CD14-positive monocyte (primary cell): ENCODE measurements at regions not wholly inside any gene's neighbourhood (a gene's known extent, or its start where the extent isn't known, plus 50 kb on each side); places are given as distances from the start of the nearest gene placed in this dataset.

ENCODE experiments used
- DNase-seq, 3 donors: peaks; one replicate each; pipeline ENCODE4 v3.0.0-alpha.2; 2011 to 2022
- H2AFZ ChIP-seq: 2 replicates; pipeline ENCODE4 v1.6.0; 2012; ENCODE audit warnings: mild to moderate bottlenecking, low read depth, low read length, inconsistent platforms; ENCODE audit not compliant: insufficient read depth, poor library complexity, severe bottlenecking
- H3K27ac ChIP-seq, 2 donors: 1 replicate in 1 of 2; 2 replicates in 1 of 2; pipeline ENCODE4 v1.5.1; 2012 to 2013; ENCODE audit warnings: low read length in 2 of 2, control low read depth in 1 of 2, inconsistent platforms in 1 of 2, low read depth in 1 of 2, mild to moderate bottlenecking in 1 of 2
- H3K27me3 ChIP-seq, 2 donors: one replicate each; pipeline versions ENCODE4 v1.6.0 to v1.6.1; 2011 to 2013; ENCODE audit warnings: low read length in 2 of 2; ENCODE audit not compliant: control insufficient read depth in 2 of 2, insufficient read depth in 2 of 2
- H3K36me3 ChIP-seq, 2 donors: replicated peaks in 1 of 2; 1 replicate in 1 of 2; 2 replicates in 1 of 2; pipeline versions ENCODE4 v1.5.1 to v1.6.1; 2012 to 2013; ENCODE audit warnings: low read length in 2 of 2, control low read depth in 1 of 2, inconsistent platforms in 1 of 2, mild to moderate bottlenecking in 1 of 2; ENCODE audit not compliant: insufficient read depth in 2 of 2, control insufficient read depth in 1 of 2
- H3K4me1 ChIP-seq, 2 donors: 1 replicate in 1 of 2; 2 replicates in 1 of 2; pipeline versions ENCODE4 v1.5.1 to v1.6.1; 2012 to 2013; ENCODE audit warnings: low read length in 2 of 2, control low read depth in 1 of 2, inconsistent platforms in 1 of 2, mild to moderate bottlenecking in 1 of 2, moderate library complexity in 1 of 2; ENCODE audit not compliant: insufficient read depth in 2 of 2, control insufficient read depth in 1 of 2
- H3K4me2 ChIP-seq: replicated peaks from 2 replicates; pipeline ENCODE3; 2012; ENCODE audit warnings: low read length, moderate library complexity, mild to moderate bottlenecking; ENCODE audit not compliant: poor library complexity, severe bottlenecking; ENCODE audit errors: extremely low read depth
- H3K4me3 ChIP-seq, 3 experiments: fragments of 200-600 bp in 1 of 3; sonication (generic) in 1 of 3; replicated peaks in 1 of 3; 1 replicate in 2 of 3; 2 replicates in 1 of 3; pipeline ENCODE4 v1.5.1; 2011 to 2013; ENCODE audit warnings: low read length in 3 of 3, mild to moderate bottlenecking in 3 of 3, control low read depth in 2 of 3, low read depth in 2 of 3, inconsistent platforms in 1 of 3, moderate library complexity in 1 of 3
- H3K79me2 ChIP-seq: 2 replicates; pipeline ENCODE4 v1.6.0; 2012; ENCODE audit warnings: mild to moderate bottlenecking, control low read depth, inconsistent platforms, low read length, moderate library complexity; ENCODE audit not compliant: insufficient read depth
- H3K9ac ChIP-seq: 2 replicates; pipeline ENCODE4 v1.6.0; 2017; ENCODE audit warnings: low read length, mild to moderate bottlenecking; ENCODE audit not compliant: insufficient read depth, poor library complexity, severe bottlenecking
- H3K9me3 ChIP-seq, 2 donors: replicated peaks in 1 of 2; 1 replicate in 1 of 2; 2 replicates in 1 of 2; pipeline versions ENCODE4 v1.5.1 to v1.6.1; 2012 to 2013; ENCODE audit warnings: low read length in 2 of 2, control low read depth in 1 of 2; ENCODE audit not compliant: control insufficient read depth in 1 of 2, insufficient read depth in 1 of 2
- H4K20me1 ChIP-seq: 2 replicates; pipeline ENCODE4 v1.6.0; 2012; ENCODE audit warnings: mild to moderate bottlenecking, low read length, control low read depth, moderate library complexity; ENCODE audit not compliant: insufficient read depth
- H3K27ac Mint-ChIP-seq, 7 donors: one replicate each; pipeline ENCODE4 v1.8.0; 2020; ENCODE audit warnings: mild to moderate bottlenecking in 7 of 7, mixed read lengths in 7 of 7, moderate library complexity in 6 of 7, inconsistent platforms in 2 of 7
- H3K27me3 Mint-ChIP-seq, 3 donors: one replicate each; pipeline ENCODE4 v1.8.0; 2021 to 2022; ENCODE audit warnings: low read depth in 3 of 3, mild to moderate bottlenecking in 3 of 3, mixed read lengths in 3 of 3, moderate library complexity in 3 of 3, inconsistent platforms in 1 of 3
- H3K36me3 Mint-ChIP-seq, 2 donors: one replicate each; pipeline ENCODE4 v1.8.0; 2020; ENCODE audit warnings: mixed read lengths in 2 of 2, inconsistent platforms in 1 of 2, mild to moderate bottlenecking in 1 of 2
- H3K4me1 Mint-ChIP-seq: one replicate; pipeline ENCODE4 v1.8.0; 2020; ENCODE audit warnings: mild to moderate bottlenecking, mixed read lengths
- H3K4me3 Mint-ChIP-seq, 2 donors: one replicate each; pipeline ENCODE4 v1.8.0; 2020; ENCODE audit warnings: mild to moderate bottlenecking in 2 of 2, mixed read lengths in 2 of 2, moderate library complexity in 1 of 2
- H3K9me3 Mint-ChIP-seq, 7 donors: one replicate each; pipeline ENCODE4 v1.8.0; 2020 to 2022; ENCODE audit warnings: mixed read lengths in 7 of 7, mild to moderate bottlenecking in 6 of 7, moderate library complexity in 6 of 7, inconsistent platforms in 2 of 7
- CTCF ChIP-seq: fragments of 200-600 bp; IDR thresholded peaks from one replicate; pipeline ENCODE4 v1.8.0; 2022; ENCODE audit warnings: antibody characterized with exemption, mild to moderate bottlenecking
- WGBS: methylation state at CpG from one replicate; pipeline ENCODE4 v1.1.5; 2013; ENCODE audit warnings: missing lambda C conversion rate; ENCODE audit not compliant: insufficient coverage; 5-methylcytosine and 5-hydroxymethylcytosine counted together
- intact Hi-C, 2 donors: fragments of 100-400 bp; cut with micrococcal nuclease; formaldehyde crosslinking; loops; one replicate each; pipeline versions ENCODE4 v1.15.0 to v1.15.1; 2023

DNA sequence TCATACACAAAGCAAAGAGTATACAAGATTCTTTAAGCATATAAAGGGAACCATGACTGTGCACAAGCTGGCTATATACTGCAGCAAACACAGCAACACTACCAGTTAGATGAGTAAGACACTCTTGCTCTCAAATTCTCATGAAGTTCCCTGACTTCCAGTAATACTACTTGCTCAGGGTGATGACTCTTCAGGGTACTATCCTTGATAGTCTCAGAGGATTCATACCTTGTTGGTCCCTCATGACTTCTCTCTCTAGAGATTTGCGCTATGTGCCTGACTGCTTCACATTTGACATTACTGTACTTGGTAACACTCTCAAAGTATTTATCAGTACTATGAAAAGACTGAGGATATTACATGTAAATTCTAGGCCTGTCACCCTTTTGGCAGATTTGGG lies 159.8 kb upstream of the ZRANB2 start:
- WGBS: no CpG with 5 or more reads among the region's 1 CpG
- H3K4me3 Mint-ChIP-seq: no peak overlapping the region
- no peaks in the 10 kb centered on the region for H3K4me1 Mint-ChIP-seq
- no peak overlapping the region for H3K4me3 ChIP-seq
- H3K27me3 Mint-ChIP-seq: peaks cover 0 to 2% (median 1%) of the 10 kb centered on the region in 3 donors
- H3K9me3 Mint-ChIP-seq: peaks cover 0 to 4% (median 0%) of the 10 kb centered on the region in 7 donors
- no peaks in the 10 kb centered on the region for H3K4me1 ChIP-seq
- no peaks in the 10 kb centered on the region for H3K79me2 ChIP-seq
- H3K27ac ChIP-seq: no peak overlapping the region
- no peaks in the 10 kb centered on the region for H4K20me1 ChIP-seq
- TF ChIP-seq CTCF: no peak
- H3K9me3 ChIP-seq: no peaks in the 10 kb centered on the region
- intact Hi-C loops: no loop called here
- H3K36me3 ChIP-seq: no peaks in the 10 kb centered on the region
- no peak overlapping the region for H3K4me2 ChIP-seq
- no peak overlapping the region for H3K27ac Mint-ChIP-seq
- DNase-seq: no peak
- no peak overlapping the region for H3K9ac ChIP-seq
- H3K36me3 Mint-ChIP-seq: no peaks in the 10 kb centered on the region
- H2AFZ ChIP-seq: no peak overlapping the region
- H3K27me3 ChIP-seq: no peaks in the 10 kb centered on the region

DNA sequence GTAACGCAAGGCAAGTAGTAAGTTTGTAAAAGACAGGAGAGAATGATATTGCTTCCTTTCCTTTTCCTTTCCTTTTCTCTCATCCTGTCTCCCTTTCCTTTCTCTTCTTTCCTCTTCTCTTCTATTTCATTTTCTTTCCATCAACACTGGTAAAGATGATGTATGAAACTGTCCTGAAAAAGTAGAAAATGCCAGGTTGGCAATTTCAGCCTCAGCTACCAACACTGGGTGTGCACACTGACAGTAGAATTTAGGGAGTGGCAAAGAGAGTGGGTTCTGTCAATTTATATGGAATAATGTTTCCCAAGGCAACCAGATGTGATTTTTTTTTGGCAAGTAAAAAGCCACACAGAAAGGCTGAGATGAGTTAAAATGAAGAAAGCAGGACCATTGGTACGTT lies 155.7 kb upstream of the ZRANB2 start:
- no peaks in the 10 kb centered on the region for H3K27me3 ChIP-seq
- no peak for TF ChIP-seq CTCF
- no peak overlapping the region for H3K27ac ChIP-seq
- peaks cover 0 to 2% (median 0%) of the 10 kb centered on the region in 3 donors for H3K27me3 Mint-ChIP-seq
- no CpG with 5 or more reads among the region's 2 CpGs for WGBS
- no peaks in the 10 kb centered on the region for H3K4me1 Mint-ChIP-seq
- H3K4me3 Mint-ChIP-seq: no peak overlapping the region
- DNase-seq: no peak
- intact Hi-C loops: no loop called here
- no peaks in the 10 kb centered on the region for H3K9me3 ChIP-seq
- no peaks in the 10 kb centered on the region for H3K36me3 Mint-ChIP-seq
- no peak overlapping the region for H2AFZ ChIP-seq
- no peak overlapping the region for H3K4me3 ChIP-seq
- no peaks in the 10 kb centered on the region for H3K79me2 ChIP-seq
- no peak overlapping the region for H3K27ac Mint-ChIP-seq
- H3K4me1 ChIP-seq: no peaks in the 10 kb centered on the region
- peaks cover 0 to 4% (median 2%) of the 10 kb centered on the region in 7 donors for H3K9me3 Mint-ChIP-seq
- H3K9ac ChIP-seq: no peak overlapping the region
- H3K4me2 ChIP-seq: no peak overlapping the region
- no peaks in the 10 kb centered on the region for H3K36me3 ChIP-seq
- H4K20me1 ChIP-seq: no peaks in the 10 kb centered on the region
